GM12878 (cell line): ENCODE measurements at regions not wholly inside any gene's neighbourhood (a gene's known extent, or its start where the extent isn't known, plus 50 kb on each side); places are given as distances from the start of the nearest gene placed in this dataset.

Experiments used
- BCL11A ChIP-seq: IDR thresholded peaks from 2 replicates; pipeline ENCODE4 v1.6.1; 2011; ENCODE audit warnings: low read depth, low read length
- BMI1 ChIP-seq: fragments of 450-650 bp; IDR thresholded peaks from 2 replicates; pipeline ENCODE4 v1.6.1; 2016; ENCODE audit warnings: mild to moderate bottlenecking, moderate library complexity, borderline replicate concordance
- CTCF ChIP-seq, 3 experiments: IDR thresholded peaks in 2 of 3; conservative IDR thresholded peaks in 1 of 3; 2 replicates each; pipeline ENCODE4 v1.5.1; 2011; ENCODE audit warnings: low read depth in 3 of 3, low read length in 3 of 3, mild to moderate bottlenecking in 3 of 3, control low read depth in 2 of 3, moderate library complexity in 2 of 3, inconsistent platforms in 1 of 3, mixed read lengths in 1 of 3; ENCODE audit not compliant: control insufficient read depth in 2 of 3, insufficient read depth in 1 of 3; ENCODE audit errors: extremely low read depth in 1 of 3
- NFIC ChIP-seq: IDR thresholded peaks from 2 replicates; pipeline ENCODE4 v1.6.1; 2012; ENCODE audit warnings: low read depth, mild to moderate bottlenecking, inconsistent platforms, low read length, moderate library complexity
- NR2C2 ChIP-seq: IDR thresholded peaks from 2 replicates; pipeline ENCODE4 v1.6.1; 2011; ENCODE audit warnings: borderline replicate concordance, low read depth; ENCODE audit not compliant: control insufficient read depth, insufficient read length
- SP1 ChIP-seq: IDR thresholded peaks from one replicate; pipeline ENCODE4 v1.6.1; 2011; ENCODE audit warnings: low read depth, low read length
- TARDBP ChIP-seq: IDR thresholded peaks from 2 replicates; pipeline ENCODE4 v1.6.1; 2016; ENCODE audit warnings: borderline replicate concordance
- TCF7 ChIP-seq: IDR thresholded peaks from 2 replicates; pipeline ENCODE4 v1.6.1; 2014; ENCODE audit warnings: antibody characterized with exemption, borderline replicate concordance

GRCh38 chr1:212181015-212181882 is 104.0 kb upstream of the PPP2R5A start:
- no peak for TF ChIP-seq CTCF (IDR thresholded peaks at IDR 0.05 in 2 of 3, conservative IDR thresholded peaks at IDR 0.05 in 1 of 3; ENCODE audit: control insufficient read depth in 2 of 3, extremely low read depth in 1 of 3, insufficient read depth in 1 of 3, low read depth in 3 of 3, low read length in 3 of 3)
- TF ChIP-seq BCL11A, result no peak
- TF ChIP-seq BMI1, result no peak
- TF ChIP-seq NFIC, result no peak
- no peak for TF ChIP-seq NR2C2
- TF ChIP-seq TCF7, result no peak
- no peak for TF ChIP-seq SP1
- no peak for TF ChIP-seq TARDBP
